CD4-positive, alpha-beta T cell treated with Interleukin-6 at 100 ng/mL for 8 hours (primary cell): ENCODE measurements at regions not wholly inside any gene's neighbourhood (a gene's known extent, or its start where the extent isn't known, plus 50 kb on each side); places are given as distances from the start of the nearest gene placed in this dataset.

Experiments
- DNase-seq: peaks from one replicate; pipeline ENCODE4 v3.0.0-alpha.2; 2020; ENCODE audit warnings: mixed read lengths, low spot score

DNA sequence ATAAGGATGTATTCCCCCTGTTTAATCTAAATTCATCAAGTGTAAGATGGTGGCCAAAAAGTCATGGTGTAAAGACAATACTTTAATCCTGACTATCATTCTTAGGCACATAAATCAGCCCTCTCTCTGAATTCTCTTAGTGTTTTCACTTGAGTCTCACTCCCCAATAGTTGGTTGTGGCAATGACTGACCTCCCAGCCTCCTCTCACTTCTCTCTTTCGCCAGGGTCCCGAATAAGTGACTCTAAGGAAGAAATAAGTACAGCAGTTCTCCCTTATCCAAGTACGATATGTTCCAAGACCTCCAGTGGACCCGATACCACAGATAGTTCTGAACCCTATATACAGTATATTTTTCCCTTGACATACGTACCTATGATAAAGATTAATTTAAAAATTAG lies 335.3 kb downstream of the MAF start:
- no peak for DNase-seq

DNA sequence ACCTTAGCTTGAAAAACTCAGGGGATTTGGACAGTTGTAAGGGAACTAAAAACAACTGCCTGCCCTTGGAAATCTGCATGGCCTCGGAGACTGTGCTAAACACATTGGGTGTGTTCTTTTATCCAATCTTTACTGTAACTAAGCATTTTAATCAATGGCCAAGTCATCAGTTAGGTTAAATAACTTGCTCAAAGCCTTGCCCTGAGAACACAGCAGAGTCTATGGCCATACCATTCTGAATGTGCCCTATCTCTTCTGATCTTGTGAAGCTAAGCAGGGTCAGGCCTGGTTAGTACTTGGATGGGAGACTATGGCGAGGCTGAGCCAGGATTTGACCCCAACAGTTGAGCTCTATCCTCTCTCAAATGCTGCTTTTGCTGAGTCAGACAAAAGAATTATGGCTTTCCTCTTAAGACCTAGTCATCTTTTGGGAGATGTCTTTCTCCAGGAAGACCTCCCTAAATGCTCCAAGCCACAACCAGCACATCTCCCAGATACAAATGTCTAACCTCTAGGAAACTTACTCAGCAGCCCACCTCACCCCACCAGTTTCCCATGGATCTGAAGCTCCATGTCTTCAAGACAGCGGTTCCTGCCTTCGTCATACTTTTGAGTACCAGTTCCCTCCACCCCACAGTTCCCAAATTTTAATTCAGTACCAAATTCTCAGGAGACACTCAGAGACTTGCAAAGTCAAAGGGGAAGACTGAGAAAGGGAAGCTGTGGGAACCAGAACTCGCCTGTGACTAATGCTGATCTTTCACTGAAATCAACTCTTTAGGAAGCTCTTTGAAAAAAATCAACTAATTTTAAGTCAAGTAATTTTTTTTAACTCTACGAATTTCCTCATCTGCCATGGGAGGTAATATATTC lies 336.1 kb downstream of the MAF start:
- DNase-seq: no peak

DNA sequence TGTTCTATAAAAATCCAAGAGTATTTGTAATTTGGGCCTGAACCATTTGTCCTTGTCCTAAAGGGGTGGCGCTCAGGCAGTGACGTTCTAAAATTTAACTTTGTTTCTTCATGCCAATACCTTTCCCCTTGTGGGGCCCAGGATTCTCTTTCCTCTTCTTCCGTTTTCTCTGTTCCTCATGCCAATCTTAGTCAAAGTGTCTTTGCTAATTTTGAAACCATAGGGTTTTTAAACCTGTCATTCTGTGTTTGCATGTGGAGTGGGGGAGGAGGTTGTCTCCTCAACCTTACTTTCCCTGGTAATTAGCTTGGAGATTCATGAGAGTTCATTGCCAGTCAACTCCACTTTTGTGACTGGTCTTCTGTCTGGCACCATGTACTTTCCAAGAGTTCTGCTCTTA lies 337.1 kb downstream of the MAF start:
- DNase-seq: no peak
